Mesendoderm (in vitro differentiated cells): ENCODE measurements at regions not wholly inside any gene's neighbourhood (a gene's known extent, or its start where the extent isn't known, plus 50 kb on each side); places are given as distances from the start of the nearest gene placed in this dataset.
A peak's percentile ranks its signal among the peaks of the same experiment; 100 is the strongest.

Experiments used
- DNase-seq: peaks from one replicate; pipeline ENCODE4 v3.0.0; 2013
- H2AK5ac ChIP-seq: 2 replicates; pipeline ENCODE4 v1.6.1; 2013; ENCODE audit warnings: low read length, inconsistent platforms
- H2BK120ac ChIP-seq: 2 replicates; pipeline ENCODE4 v1.6.1; 2013; ENCODE audit warnings: low read depth, mild to moderate bottlenecking, low read length, moderate library complexity, mixed read lengths
- H2BK15ac ChIP-seq: replicated peaks from 2 replicates; pipeline ENCODE4 v1.6.1; 2013; ENCODE audit warnings: low read depth, mild to moderate bottlenecking, moderate library complexity
- H2BK5ac ChIP-seq: 2 replicates; pipeline ENCODE4 v1.6.1; 2013; ENCODE audit warnings: low read length, inconsistent platforms
- H3K18ac ChIP-seq: 2 replicates; pipeline ENCODE4 v1.6.1; 2013; ENCODE audit warnings: mild to moderate bottlenecking, low read length, mixed read lengths
- H3K23ac ChIP-seq: one replicate; pipeline ENCODE4 v1.6.1; 2013; ENCODE audit warnings: low read length
- H3K27ac ChIP-seq: 2 replicates; pipeline ENCODE4 v1.5.1; 2013; ENCODE audit warnings: low read depth, mild to moderate bottlenecking, inconsistent platforms, low read length, moderate library complexity
- H3K27me3 ChIP-seq: 2 replicates; pipeline ENCODE4 v1.6.1; 2013; ENCODE audit warnings: low read length, control low read depth, mild to moderate bottlenecking, inconsistent platforms; ENCODE audit not compliant: insufficient read depth, poor library complexity
- H3K36me3 ChIP-seq: 2 replicates; pipeline ENCODE4 v1.6.1; 2013; ENCODE audit warnings: low read length, inconsistent platforms; ENCODE audit not compliant: control insufficient read depth, insufficient read depth
- H3K4ac ChIP-seq: one replicate; pipeline ENCODE4 v1.6.1; 2013; ENCODE audit warnings: low read depth, mild to moderate bottlenecking, low read length, moderate library complexity
- H3K4me1 ChIP-seq: 2 replicates; pipeline ENCODE4 v1.6.1; 2013; ENCODE audit warnings: low read depth, low read length, inconsistent platforms; ENCODE audit not compliant: control insufficient read depth
- H3K4me2 ChIP-seq: 2 replicates; pipeline ENCODE4 v1.6.1; 2013; ENCODE audit warnings: low read length
- H3K4me3 ChIP-seq: 2 replicates; pipeline ENCODE4 v1.5.1; 2013; ENCODE audit warnings: mild to moderate bottlenecking, low read length
- H3K56ac ChIP-seq: one replicate; pipeline ENCODE4 v1.6.1; 2013; ENCODE audit warnings: low read length
- H3K79me1 ChIP-seq: 2 replicates; pipeline ENCODE4 v1.6.1; 2013; ENCODE audit warnings: low read length, inconsistent platforms
- H3K79me2 ChIP-seq: 2 replicates; pipeline ENCODE4 v1.6.1; 2013; ENCODE audit warnings: mild to moderate bottlenecking, low read length; ENCODE audit not compliant: control insufficient read depth, insufficient read depth
- H3K9ac ChIP-seq: 2 replicates; pipeline ENCODE4 v1.6.1; 2013; ENCODE audit warnings: low read length, inconsistent platforms
- H4K5ac ChIP-seq: one replicate; pipeline ENCODE4 v1.6.1; 2013; ENCODE audit warnings: low read length
- H4K8ac ChIP-seq: one replicate; pipeline ENCODE4 v1.6.1; 2013; ENCODE audit warnings: low read depth, mild to moderate bottlenecking, control low read depth, low read length, moderate library complexity
- WGBS: extraction: QIAGEN DNeasy Blood & Tissue Kit; methylation state at CpG from one replicate; pipeline ENCODE4 v1.1.7; 2013; ENCODE audit warnings: low lambda C conversion rate, missing lambda C conversion rate; ENCODE audit not compliant: insufficient coverage; ENCODE audit errors: extremely low coverage; 5-methylcytosine and 5-hydroxymethylcytosine counted together

DNA sequence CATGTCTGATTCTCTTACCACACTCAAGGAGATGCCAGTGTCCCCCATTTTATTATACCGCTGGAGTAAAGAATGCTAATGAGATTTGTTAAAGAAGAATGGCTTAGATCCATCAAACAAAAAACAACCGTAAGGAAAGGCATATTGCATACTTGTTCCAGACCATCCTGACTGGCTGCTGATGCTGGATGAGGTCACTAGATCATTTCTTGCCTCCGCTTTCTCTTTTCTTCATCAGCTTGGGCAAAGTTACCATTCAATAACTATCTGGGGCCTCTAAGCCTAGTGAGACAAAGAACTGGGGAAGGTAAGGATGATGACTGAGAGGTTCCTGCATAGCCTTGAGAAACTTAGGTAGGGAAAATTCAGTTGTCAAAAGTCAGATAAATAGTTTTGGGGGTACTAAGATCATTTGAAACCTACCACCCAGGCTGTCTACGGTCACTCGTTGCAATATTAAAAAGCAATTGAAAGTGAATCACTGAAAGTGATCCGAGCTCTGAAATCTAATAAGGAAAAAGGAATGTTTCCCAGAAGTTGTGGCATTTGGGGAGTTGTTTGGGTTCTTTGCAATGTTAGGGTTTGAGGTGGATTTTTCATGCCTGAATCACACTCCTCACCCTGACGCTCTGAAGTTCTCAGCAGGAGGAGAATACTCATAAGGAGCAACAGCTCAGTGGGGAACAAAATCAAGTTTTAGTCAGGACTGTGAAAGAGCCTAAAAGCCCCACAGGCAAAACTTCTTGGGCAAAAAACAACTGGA is 176.8 kb downstream of the HHIPL2 start:
- no peak overlapping the region for H3K27ac ChIP-seq
- WGBS, result no CpG with 5 or more reads among the region's 7 CpGs

DNA sequence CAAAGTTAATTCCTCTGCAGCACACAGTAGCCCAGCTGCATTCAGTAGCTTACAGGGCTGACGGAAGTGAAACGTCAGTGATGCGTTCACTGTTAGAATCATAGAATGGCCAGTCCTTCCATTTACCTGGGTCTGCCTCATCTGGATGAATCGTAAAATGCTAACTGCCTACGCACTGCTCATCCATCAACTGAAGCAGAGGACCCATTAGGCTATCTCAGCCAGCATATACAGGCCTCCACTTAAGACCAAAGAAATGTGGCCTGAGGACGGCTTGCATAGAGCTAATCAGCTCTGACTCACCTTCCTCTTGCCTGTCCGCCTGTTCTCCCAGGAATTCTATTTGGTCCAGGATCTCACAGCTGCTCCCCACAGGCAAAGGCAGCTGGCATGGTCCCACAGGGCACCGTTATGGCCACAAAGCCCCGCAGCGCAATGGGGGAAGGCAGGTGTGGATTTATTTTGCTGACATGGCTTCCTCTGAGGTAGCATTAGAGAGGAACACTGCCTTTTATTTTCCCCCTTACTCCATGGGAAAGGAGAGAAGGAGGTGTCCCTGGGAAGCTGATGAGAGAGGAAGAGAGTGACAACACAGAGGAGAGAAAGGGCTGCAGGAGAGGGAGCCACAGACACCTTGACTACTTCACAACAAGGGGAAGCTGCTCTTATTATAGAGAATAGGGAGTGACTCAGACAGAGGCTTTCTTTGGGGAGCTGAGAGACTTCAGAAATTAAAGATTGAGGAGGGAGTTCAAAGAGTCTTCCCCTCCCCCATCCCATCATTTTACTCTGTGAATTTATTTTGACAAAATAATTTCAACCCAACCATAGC is 177.6 kb downstream of the HHIPL2 start:
- H4K5ac ChIP-seq, result no peak overlapping the region
- no CpG with 5 or more reads among the region's 10 CpGs for WGBS
- DNase-seq, result peak; percentile 57

More for the DNA sequence above, 176.8 kb downstream of the HHIPL2 start:
- Histone ChIP-seq H3K56ac (no peak overlapping the region), H2BK5ac (no peak overlapping the region), H3K79me1 (no peaks in the 10 kb centered on the region), H3K4me3 (no peak overlapping the region), H4K5ac (no peak overlapping the region), H3K79me2 (no peaks in the 10 kb centered on the region), H3K9ac (no peak overlapping the region), H3K4ac (no peak overlapping the region), H2BK120ac (no peak overlapping the region), H2AK5ac (no peak overlapping the region), H3K4me1 (no peaks in the 10 kb centered on the region), H3K27me3 (no peaks in the 10 kb centered on the region), H4K8ac (no peak overlapping the region), H2BK15ac (no peak overlapping the region), H3K36me3 (no peaks in the 10 kb centered on the region), H3K23ac (no peak overlapping the region), H3K4me2 (no peak overlapping the region), H3K18ac (no peak overlapping the region)
- peak; percentile 32 for DNase-seq

DNA sequence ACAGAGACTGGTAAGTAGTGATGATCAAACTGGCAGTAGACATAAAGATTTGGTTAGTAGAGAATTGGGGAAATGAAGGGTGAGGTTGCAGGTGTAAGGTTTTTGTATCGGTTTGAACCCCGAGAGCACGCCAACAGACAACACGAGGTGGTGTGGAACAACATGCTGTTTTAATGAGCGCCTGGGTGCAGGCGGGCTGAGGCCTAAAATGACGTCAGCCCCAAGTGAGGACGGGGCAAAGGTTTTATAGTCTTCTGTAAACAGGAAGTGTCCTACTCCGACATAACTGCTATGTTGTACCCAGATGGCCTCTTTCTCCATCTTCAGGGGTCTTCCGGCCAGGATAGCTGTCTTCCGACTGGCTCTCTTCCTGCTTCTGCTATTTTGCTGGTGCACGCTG is 178.8 kb downstream of the HHIPL2 start:
- H3K56ac ChIP-seq, result no peak overlapping the region
- no peak overlapping the region for H2BK120ac ChIP-seq
- no peak overlapping the region for H3K18ac ChIP-seq
- no peak overlapping the region for H2BK15ac ChIP-seq
- no peak overlapping the region for H4K5ac ChIP-seq
- H3K4me2 ChIP-seq, result no peak overlapping the region
- no peak overlapping the region for H2BK5ac ChIP-seq
- H3K36me3 ChIP-seq, result no peaks in the 10 kb centered on the region
- H3K4me3 ChIP-seq, result no peak overlapping the region
- H3K27me3 ChIP-seq, result no peaks in the 10 kb centered on the region
- H3K23ac ChIP-seq, result no peak overlapping the region
- H3K79me2 ChIP-seq, result no peaks in the 10 kb centered on the region
- no peak overlapping the region for H4K8ac ChIP-seq
- H2AK5ac ChIP-seq, result no peak overlapping the region
- DNase-seq, result no peak
- no peak overlapping the region for H3K9ac ChIP-seq
- no peaks in the 10 kb centered on the region for H3K4me1 ChIP-seq
- no peak overlapping the region for H3K27ac ChIP-seq
- no peaks in the 10 kb centered on the region for H3K79me1 ChIP-seq
- H3K4ac ChIP-seq, result no peak overlapping the region
- 100% methylated on average over 1 of the region's 12 CpGs for WGBS

More for the DNA sequence above, 177.6 kb downstream of the HHIPL2 start:
- H3K79me1 ChIP-seq, result no peaks in the 10 kb centered on the region
- no peaks in the 10 kb centered on the region for H3K36me3 ChIP-seq
- no peak overlapping the region for H3K27ac ChIP-seq
- no peaks in the 10 kb centered on the region for H3K27me3 ChIP-seq
- H2BK120ac ChIP-seq, result no peak overlapping the region
- H3K23ac ChIP-seq, result no peak overlapping the region
- no peak overlapping the region for H2AK5ac ChIP-seq
- no peaks in the 10 kb centered on the region for H3K4me1 ChIP-seq
- no peak overlapping the region for H3K4ac ChIP-seq
- H3K18ac ChIP-seq, result peak overlapping the region; percentile 13
- no peak overlapping the region for H2BK15ac ChIP-seq
- no peak overlapping the region for H3K4me2 ChIP-seq
- H3K4me3 ChIP-seq, result no peak overlapping the region
- no peak overlapping the region for H2BK5ac ChIP-seq
- H3K56ac ChIP-seq, result no peak overlapping the region
- H4K8ac ChIP-seq, result no peak overlapping the region
- H3K9ac ChIP-seq, result no peak overlapping the region
- no peaks in the 10 kb centered on the region for H3K79me2 ChIP-seq

DNA sequence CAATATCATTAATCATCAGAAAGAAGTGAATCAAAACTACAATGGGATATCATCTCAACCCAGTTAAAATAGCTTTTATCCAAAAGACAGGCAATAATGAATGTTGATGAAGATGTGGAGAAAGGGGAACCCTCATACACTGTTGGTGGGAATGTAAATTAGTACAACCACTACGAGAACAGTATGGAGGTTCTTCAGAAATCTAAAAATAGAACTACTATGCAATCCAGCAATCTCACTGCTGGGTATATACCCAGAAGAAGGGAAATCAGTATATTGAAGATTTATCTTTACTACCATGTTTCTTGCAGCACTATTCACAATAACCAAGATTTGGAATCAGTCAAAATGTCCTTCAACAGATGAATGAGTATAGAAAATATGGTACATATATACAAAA is 189.8 kb downstream of the HHIPL2 start:
- Histone ChIP-seq H4K8ac (no peak overlapping the region), H4K5ac (no peak overlapping the region), H3K18ac (no peak overlapping the region), H2BK5ac (no peak overlapping the region), H3K79me2 (no peaks in the 10 kb centered on the region), H2BK15ac (no peak overlapping the region), H3K4ac (no peak overlapping the region), H3K23ac (no peak overlapping the region), H3K4me3 (no peak overlapping the region), H3K4me2 (no peak overlapping the region), H3K9ac (no peak overlapping the region), H3K27ac (no peak overlapping the region), H3K4me1 (no peaks in the 10 kb centered on the region), H3K56ac (no peak overlapping the region), H3K36me3 (no peaks in the 10 kb centered on the region), H3K27me3 (no peaks in the 10 kb centered on the region), H2BK120ac (no peak overlapping the region), H3K79me1 (no peaks in the 10 kb centered on the region), H2AK5ac (no peak overlapping the region)
- no peak for DNase-seq
- WGBS, result no CpG with 5 or more reads among the region's 1 CpG

DNA sequence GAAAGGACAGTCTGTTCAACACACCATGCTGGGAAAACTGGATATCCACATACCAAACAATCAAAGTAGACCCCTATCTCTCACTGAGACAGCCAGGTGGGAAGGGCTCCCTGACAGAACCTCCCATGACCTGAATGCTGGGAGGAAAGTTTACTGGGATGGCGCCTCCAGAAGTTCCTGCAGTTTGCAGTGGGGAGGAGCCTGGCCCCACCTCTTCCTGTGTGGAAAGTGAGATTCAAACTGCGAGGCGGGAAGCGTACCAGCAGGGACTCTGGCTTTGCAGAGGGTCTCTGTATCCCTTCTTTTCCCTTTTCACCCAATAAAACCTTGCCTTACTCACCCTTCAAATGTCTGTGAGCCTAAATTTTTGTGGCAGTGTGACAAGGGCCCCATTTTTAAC is 190.7 kb downstream of the HHIPL2 start:
- H3K36me3 ChIP-seq, result no peaks in the 10 kb centered on the region
- H3K23ac ChIP-seq, result no peak overlapping the region
- H2BK5ac ChIP-seq, result no peak overlapping the region
- H2BK120ac ChIP-seq, result no peak overlapping the region
- no peak overlapping the region for H3K18ac ChIP-seq
- H4K8ac ChIP-seq, result no peak overlapping the region
- H3K56ac ChIP-seq, result no peak overlapping the region
- no peak overlapping the region for H3K27ac ChIP-seq
- peak; percentile 10 for DNase-seq
- no peaks in the 10 kb centered on the region for H3K79me1 ChIP-seq
- no peak overlapping the region for H3K4me2 ChIP-seq
- no peak overlapping the region for H2AK5ac ChIP-seq
- no peaks in the 10 kb centered on the region for H3K27me3 ChIP-seq
- H3K9ac ChIP-seq, result no peak overlapping the region
- H3K4ac ChIP-seq, result no peak overlapping the region
- H3K4me3 ChIP-seq, result no peak overlapping the region
- no CpG with 5 or more reads among the region's 4 CpGs for WGBS
- no peaks in the 10 kb centered on the region for H3K79me2 ChIP-seq
- H2BK15ac ChIP-seq, result no peak overlapping the region
- no peak overlapping the region for H4K5ac ChIP-seq
- H3K4me1 ChIP-seq, result no peaks in the 10 kb centered on the region
